HG03159 (cell line): ENCODE measurements at regions not wholly inside any gene's neighbourhood (a gene's known extent, or its start where the extent isn't known, plus 50 kb on each side); places are given as distances from the start of the nearest gene placed in this dataset.

ENCODE experiments used
- ATAC-seq: cut with Tn5 transposase; IDR thresholded peaks from one replicate; pipeline ENCODE4 v1.9.1; 2021; ENCODE audit warnings: mild to moderate bottlenecking, moderate library complexity; ENCODE audit not compliant: unreplicated experiment

DNA sequence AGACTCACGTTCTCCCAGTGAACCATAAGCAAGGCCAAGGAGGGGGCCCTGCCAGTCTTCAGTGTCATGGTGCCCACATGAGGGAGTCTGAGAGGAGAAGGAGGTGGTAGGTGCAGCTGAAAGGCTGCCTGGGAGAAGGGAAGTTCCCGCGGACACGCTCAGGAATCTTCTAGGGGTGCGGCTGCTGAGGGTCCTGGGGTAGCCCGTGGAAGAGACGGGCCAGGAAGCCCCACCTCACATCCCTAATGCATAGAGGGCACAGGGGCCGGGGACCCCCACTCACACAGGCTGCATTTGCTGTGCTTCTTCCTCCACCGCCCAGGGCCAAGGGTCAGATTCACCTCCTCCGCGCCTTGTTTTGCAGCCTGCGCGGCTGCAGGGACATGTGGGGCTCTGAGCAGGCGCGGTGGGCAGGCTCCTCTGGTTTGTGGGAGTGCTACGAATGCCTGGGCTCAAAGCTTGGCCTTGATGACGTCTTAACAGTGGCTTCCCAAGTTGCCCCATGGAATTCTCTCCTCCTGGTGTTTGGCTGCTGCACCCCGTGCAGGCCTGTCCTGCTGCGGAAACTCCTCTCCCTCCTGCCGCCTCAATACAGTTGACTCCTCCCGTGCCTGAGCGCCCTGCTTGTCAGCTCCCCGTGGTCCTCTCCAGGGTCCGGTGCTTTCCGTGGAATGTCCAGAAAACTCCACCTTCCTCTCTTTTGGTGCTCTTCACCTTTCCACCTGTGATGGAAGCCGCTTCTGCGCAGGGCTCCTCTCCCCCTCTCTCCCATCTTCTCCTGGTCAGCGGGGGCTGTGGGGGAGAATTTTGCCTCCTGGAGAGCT is 95.7 kb downstream of the VAPA start:
- no peak for ATAC-seq

DNA sequence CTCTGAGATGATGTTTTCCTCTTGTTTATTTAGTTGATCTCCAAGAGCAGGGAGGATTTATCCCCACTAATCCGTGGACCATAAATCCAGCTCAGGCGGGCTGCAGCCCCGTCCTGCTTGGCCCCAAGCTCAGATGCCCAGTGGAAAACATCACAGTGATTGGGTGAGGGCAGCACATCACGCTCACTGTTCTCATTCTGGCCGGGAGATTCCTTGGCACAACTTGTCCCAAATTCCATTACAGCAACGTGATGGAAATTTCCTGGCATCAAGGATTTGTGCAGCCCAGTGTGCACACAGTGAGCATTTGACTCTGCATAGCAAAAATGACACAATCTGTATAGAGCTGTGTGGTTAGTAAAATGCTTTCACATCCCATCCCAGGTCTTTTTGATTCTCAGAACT is 96.8 kb downstream of the VAPA start:
- no peak for ATAC-seq

DNA sequence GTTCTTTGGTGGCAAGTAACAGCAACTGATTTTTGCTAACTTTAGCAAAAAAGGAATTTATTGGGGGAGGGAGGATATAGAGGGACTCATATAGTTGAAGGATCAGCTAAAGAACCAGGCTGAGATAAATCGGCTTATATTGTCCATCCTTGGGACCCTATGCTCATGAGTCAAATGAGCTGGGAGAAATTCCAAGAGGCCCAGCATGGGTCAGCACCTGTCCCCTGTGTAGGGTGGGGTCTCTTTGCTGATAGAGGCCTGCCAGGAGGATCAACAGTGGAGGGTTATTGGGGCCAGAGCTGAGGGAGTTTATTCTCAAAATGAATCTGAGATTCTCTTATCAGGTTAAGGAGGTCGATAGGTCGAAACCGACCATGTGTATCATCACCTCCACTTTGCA is 97.2 kb downstream of the VAPA start:
- ATAC-seq: no peak

DNA sequence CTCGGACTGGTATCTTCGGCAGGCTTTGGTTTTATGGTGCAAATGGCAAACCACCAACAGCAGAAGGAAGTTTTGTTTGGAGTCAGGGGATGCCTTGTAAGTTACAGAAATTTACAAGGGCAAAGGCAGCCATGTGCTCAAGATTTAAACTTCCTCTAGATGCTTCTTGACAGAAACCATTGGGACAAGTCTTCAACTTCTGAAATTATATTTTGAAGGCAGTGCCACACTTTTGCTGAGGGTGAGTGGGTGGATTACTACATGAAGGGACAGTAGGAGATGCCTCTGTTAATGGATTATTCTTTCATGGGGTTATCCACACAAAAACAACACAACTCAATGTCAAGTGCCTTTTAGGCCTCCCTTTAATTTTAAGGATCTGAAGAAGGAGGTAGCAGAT is 97.9 kb downstream of the VAPA start:
- no peak for ATAC-seq

DNA sequence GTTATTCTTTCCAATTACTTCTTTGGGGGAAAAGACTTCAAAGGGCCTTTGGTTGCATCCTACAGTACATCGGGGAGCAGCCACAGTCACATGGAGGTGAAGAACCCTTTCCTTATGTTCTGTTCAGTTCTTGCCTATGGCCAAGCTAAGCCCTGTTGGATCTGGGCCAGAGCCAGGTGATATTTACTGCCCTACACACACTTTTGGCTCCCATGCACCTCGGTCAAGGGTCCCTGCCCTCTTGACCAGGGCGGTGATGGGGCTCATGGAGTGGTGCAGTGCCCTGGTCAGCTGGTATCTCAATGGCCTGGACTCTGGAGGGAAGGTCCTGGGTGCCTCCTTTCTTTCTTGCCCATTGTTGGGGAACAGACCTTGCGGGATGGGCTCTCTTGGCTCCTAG is 98.7 kb downstream of the VAPA start:
- no peak for ATAC-seq

DNA sequence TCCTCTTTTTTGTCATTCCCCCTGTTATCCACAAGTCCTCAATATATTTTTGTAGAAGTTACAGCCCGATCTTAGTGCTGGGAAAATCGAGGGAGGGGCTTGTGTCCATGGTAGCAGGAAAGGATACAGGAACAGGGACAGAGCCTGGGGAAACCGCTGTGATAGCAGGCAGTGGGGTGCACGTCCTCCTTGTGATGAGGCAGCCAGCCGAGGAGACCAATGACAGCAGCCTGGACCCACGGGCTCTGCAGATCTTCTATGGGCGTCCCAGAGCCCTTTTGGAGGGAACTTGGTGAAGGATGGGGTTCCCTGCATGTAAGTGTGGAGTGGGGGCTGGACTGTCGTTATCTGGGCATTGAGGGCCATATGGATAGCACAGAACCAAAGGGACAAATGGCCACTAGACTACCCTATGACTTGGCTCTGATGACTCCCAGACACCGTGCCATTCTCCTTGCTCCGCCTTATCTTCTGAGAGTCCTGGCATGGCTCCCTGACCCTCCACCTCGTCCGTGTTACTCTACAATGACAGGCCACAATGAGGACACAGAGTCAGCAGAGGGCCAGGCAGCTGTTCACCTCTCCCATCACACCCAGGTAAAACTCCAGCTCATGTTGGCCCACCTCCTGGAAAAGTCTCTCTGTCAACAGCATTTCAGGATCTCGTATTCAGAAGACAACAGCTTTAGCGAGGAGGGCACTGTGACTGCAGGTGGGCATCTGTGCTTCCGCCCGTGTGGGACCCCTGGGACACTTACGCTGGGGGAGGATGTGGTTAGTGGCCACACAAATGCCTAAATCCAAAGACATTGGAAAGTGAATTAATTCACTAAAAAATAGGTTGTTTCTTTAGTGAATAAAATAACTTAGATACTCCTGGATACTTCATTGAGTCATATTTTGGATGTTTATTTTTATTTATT is 100.1 kb downstream of the VAPA start:
- ATAC-seq: no peak

DNA sequence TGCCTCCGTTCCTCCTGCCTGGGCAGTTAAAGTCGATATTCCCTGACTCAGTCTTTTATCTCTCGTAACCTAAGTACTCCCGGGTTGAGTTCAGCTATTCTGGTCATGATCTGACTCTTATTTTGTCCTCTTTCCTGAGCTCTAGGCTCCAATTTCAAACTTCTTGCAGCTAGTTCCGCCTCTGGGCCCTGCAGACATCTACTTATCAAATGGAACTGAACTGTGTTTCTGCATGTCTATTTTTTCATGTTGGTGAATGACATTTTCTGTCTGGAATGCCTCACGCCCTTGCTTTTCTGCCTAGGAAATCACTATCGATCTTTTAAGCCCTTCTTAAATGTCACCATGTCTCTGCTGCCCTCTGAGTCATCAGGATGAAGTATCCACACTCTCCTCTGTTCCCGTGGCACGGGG is 101.5 kb downstream of the VAPA start:
- no peak for ATAC-seq

DNA sequence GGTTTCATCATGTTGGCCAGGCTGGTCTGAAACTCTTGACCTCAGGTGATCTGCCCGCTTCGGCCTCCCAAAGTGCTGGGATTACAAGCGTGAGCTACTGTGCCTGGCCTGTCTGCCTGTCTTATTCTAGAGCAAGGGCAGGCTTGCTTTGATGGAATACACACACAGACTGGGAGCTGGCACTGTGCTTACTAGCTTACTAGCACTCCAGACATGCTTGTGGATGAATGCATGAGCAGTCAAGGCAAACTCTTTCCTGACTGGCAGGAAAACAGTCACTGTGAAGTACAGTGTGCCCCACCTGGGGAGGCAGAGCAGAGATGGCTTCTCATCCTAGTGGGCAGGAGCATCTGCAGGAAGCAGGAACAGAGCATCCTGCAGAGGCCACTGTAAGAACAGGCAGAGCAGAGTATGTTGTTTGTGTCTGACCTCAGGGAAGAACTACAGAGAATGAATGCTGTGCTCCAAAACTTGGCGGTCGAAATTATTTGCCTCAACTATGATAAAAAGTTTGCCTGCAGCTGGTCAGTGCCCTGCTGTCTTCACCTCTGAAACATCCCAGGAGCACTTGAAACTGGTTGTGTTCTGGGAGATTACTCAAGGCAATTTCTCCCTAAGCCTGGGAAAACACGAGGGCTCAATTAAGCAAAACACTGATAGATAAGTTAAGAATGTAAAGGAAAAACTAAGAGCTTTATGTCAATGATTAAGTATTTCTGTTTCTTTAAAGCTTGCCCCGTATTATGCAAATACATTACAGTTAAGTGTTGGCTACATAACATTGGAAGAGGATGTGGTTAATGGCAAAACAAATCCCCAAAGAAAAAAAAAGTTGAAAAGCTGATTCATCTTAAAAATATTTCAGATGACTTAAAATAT is 102.4 kb downstream of the VAPA start:
- ATAC-seq: no peak

DNA sequence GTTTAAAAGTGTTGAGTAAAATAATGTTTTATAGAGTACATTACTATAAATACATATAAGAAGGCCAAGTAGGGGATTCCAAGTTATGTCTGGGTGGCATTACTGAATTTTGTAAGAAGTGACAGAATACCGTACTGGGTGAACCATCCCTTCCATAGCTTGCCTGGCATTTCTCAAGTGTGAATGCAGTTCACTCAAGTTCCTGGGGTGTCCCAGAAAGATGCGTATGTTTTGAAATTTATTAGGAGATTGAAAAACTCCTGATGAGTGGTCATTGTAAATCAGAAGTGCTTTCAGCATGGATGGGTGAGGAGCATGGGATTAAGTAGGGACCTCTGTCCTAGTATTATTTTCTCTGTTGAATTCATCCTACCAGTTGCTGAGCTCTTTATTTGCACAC is 103.2 kb downstream of the VAPA start:
- no peak for ATAC-seq

DNA sequence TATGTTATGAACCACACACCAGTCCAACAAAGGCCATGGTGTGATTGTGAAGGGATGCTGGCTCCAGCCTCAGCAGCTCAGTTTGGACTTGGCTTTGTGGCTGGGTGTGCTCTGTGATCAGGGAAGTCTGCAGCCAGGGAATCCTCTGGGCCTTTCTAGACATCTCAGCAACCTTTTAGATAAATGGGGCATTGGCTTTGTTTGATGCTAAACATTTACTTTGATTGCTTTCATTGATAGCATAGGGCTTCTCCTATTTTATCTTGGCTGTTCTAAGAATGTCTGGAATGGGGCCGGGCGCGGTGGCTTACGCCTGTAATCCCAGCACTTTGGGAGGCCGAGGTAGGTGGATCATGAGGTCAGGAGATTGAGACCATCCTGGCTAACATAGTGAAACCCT is 104.5 kb downstream of the VAPA start:
- no peak for ATAC-seq

DNA sequence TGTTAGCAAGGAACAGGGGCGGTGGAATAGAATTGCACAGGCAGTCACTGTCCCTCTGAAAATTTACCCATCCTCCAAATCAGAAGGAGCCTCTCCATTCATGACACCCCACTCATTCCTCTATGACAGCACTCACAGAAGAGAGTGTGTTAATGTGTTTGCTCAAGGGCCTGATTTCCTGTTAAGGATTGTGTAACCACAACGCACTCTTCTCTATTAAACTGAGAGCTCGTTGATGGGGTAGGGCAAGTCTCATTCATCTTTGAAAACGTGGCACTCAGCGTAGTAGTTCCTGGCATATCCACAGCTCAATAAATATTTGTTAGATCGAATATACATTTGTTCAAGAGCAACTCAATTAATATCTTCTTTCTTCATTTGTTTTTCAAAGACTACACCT is 106.4 kb downstream of the VAPA start:
- no peak for ATAC-seq

DNA sequence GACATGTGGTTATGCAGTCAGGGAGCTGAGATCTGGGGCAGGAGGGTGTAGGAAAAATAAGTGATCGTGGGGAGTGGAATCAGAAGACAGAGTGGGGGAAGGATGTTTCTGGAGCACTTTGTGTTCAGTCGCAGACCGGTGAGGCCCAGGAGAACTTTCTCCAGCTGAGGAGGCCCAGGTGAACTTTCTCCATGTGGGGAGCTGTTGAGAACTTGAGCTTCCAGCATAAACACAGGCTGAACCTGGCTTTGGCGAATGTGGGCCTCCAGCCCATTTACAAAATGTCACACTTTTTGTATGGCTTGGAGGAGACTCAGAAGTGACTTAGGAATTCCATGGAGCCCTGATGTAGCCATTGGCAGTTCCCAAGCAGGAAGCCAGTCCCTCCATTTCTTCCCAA is 108.5 kb downstream of the VAPA start:
- no peak for ATAC-seq

DNA sequence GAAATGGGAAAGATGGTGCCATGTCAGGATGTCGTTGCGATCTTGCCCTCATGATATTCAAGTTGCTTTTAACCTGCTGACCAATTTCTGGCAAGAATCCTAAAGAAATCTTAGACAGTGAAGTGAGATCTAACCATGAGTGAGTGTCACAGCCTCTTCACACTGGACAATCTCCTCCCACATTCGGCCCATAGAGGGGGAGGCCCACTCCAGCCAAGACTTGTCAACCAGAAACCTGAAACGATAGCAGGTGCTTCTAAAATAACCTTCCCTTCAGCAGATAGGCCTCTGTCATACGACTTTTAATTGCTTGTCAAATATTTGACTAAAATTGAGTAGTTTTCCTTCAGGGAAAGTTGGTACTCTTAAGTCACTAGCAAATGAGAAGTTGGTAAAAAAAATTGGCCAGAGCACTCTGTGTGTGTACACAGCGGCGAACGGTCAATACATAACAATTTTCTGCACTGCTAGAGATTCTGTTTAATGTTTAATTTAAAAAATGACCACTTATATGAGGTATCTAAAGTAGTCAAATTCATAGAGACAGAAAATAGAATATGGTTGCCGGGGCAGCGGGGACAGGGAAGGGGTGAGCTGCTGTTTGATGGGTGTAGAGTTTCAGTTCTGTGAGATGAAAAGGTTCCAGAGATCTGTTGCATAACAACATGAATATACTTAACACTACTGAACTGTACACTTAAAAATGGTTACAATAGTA is 110.2 kb downstream of the VAPA start:
- ATAC-seq: no peak

DNA sequence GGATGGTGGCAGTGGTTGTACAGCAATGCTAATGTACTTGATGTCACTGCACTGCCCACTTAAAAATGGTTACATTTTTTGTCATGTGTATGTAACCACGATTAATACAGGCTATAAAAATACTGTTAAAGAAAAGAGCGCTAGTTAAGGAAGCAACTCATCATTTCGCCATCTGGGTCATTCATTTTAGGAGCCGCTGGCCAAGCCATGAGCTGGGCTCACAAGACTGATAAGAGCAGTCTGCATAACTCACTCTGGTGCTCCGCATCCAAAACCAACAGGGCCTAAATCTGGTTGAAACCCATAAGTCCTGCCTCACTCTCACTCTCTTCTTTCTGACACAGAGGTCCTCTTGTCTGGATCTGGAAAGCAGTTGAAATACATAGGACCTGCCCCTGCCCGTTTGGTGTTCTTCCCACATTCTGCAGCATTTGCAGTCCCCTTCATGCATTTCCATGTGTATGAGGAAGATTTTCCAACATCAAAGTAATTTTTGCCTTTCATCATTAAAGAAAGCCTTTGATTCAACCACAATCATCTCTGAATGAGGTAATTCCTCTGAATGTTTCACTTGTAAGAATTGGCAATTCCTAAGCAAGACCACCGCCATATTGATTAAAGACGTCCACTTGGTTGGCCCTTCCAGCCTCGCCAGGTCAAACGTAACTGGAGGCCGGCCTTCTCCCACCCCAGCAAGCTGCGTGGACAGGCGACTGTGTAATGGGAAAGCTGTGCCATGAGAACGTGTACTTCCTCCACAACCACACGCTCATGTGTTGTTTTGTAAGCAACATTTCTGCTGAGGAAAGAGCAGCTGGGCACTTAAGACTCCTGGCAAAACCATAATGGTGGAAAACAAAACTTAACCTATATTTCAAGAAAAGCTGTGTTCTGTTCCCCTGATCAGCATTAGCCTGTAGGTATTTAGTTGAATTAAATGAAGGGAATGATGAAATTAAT is 112.2 kb downstream of the VAPA start:
- ATAC-seq: no peak

DNA sequence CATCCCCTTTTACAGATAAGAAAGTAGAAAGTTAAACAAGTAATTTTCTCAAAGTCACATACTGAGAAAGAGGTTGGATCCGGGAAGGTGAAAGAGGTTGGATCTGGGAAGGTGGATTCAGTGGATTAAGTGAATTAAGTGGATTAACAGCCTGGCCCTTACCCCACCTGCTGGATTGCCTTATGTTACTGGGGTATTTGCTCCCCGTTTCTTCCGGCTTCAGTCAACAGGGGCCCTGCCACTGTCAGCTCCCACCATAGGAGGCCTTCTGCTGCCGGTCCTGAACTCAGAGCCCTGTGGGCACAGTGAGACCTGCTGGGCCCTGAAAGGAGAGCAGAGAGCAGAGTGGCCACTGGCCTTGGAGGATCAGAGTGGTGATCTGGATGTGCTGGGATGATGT is 113.2 kb downstream of the VAPA start:
- ATAC-seq: no peak

DNA sequence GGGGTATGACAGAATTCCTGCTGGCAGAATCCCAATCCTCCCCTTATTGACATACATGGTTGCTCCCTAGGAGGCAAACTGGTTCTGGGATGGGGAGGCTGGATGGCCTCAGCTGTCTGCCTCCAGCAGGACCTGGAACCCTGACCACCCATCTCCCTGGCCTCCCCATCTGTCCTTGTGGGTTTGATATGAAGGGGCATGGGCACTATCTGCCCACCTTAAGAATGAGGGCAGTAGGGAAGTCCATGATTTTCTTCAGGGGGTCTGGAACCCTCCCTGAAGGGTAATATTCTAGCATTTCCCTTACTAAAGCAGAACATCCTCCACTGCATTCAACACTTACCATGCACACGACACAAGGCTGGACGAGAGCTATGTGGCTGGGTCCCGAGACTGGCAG is 113.6 kb downstream of the VAPA start:
- no peak for ATAC-seq

DNA sequence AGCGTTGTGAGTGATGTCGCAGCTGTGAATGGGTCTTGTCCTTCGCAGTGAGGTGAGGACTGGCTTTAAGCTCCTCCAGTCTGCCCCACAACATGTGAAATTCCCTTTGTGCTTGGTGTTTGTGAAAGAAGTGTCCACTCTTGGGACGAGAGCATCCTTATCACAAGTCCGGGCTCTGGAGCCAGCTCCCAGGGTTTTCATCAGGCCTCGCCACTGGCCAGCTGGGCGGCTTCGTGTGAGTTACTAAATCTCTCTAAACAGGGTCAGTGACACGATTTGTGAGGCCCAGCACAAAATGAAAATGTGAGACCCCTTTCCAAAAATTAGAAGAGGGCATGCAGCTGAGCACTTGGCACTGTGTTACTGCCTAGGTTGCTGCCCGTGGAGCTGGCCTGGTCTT is 115.9 kb downstream of the VAPA start:
- no peak for ATAC-seq

DNA sequence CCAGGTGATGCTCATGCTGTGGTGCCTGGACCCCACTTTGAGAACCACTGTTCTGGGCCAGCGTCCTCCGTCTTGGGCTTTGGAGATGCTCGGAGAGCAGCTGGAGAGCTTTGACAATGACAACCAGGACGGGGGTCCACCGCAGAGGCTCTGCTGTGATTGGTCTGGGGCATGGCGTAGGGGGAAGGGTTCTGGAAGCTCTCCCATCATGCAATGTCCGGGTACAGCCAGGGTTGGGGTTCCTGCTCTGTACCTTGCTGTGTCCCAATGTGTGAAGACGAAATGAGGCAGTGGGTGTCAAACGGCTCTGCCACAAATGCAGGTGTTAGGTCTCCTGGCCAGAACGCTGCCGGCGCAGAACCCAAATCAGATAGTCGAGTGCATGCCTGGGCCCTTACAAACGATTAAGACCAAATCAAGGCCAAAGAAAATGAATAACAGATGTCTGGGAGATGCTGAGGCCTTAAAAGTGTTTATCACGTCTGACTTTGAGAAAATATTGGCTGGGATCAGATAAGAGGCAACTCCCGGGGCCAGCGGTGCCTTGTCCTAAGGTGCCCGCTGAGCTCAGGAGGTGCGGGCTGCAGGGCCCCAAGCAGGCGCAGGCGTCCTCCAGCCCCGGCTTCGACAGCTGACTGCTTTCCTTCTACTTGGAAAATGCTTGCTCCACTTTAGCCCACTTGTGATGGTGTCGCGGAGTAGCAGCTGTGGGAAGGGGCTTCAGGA is 117.2 kb downstream of the VAPA start:
- ATAC-seq: no peak
